GM21360 (cell line): ENCODE measurements at regions not wholly inside any gene's neighbourhood (a gene's known extent, or its start where the extent isn't known, plus 50 kb on each side); places are given as distances from the start of the nearest gene placed in this dataset.
"Not testable (repeated sequence)": the region's sequence is repeated elsewhere in the genome, so short reads cannot be mapped to it uniquely, and the experiment has no call there.

ENCODE experiments used
- ATAC-seq: cut with Tn5 transposase; IDR thresholded peaks from one replicate; pipeline ENCODE4 v1.9.1; 2021; ENCODE audit warnings: mild to moderate bottlenecking, moderate library complexity; ENCODE audit not compliant: unreplicated experiment

- not testable (repeated sequence) for ATAC-seq
Observed at GRCh38 chr1:221552792-221553191, 189.1 kb downstream of the DUSP10 start.

GRCh38 chr1:221555689-221556433, 186.0 kb downstream of the DUSP10 start:
- no peak for ATAC-seq

GRCh38 chr1:221556435-221556834, 185.5 kb downstream of the DUSP10 start:
- ATAC-seq, result no peak

GRCh38 chr1:221557013-221557412, 184.9 kb downstream of the DUSP10 start:
- no peak for ATAC-seq

- no peak for ATAC-seq
Observed at GRCh38 chr1:221558396-221558795, 183.5 kb downstream of the DUSP10 start.

- no peak for ATAC-seq
Observed at GRCh38 chr1:221559911-221560310, 182.0 kb downstream of the DUSP10 start.

GRCh38 chr1:221562542-221563475, 179.1 kb downstream of the DUSP10 start:
- ATAC-seq, result no peak

GRCh38 chr1:221563476-221563921, 178.4 kb downstream of the DUSP10 start:
- no peak for ATAC-seq

GRCh38 chr1:221564891-221565290, 177.0 kb downstream of the DUSP10 start:
- no peak for ATAC-seq

- no peak for ATAC-seq
Observed at GRCh38 chr1:221565711-221566110, 176.2 kb downstream of the DUSP10 start.

- ATAC-seq, result no peak
Observed at GRCh38 chr1:221567859-221568507, 173.9 kb downstream of the DUSP10 start.

GRCh38 chr1:221573756-221574155, 168.1 kb downstream of the DUSP10 start:
- ATAC-seq, result no peak

GRCh38 chr1:221574529-221574928, 167.4 kb downstream of the DUSP10 start:
- no peak for ATAC-seq

GRCh38 chr1:221575605-221576004, 166.3 kb downstream of the DUSP10 start:
- ATAC-seq, result no peak

GRCh38 chr1:221576268-221576667, 165.6 kb downstream of the DUSP10 start:
- no peak for ATAC-seq

- no peak for ATAC-seq
Observed at GRCh38 chr1:221583465-221583864, 158.4 kb downstream of the DUSP10 start.

- ATAC-seq, result not testable (repeated sequence)
Observed at GRCh38 chr1:221587013-221587412, 154.9 kb downstream of the DUSP10 start.

GRCh38 chr1:221591250-221591649, 150.6 kb downstream of the DUSP10 start:
- not testable (repeated sequence) for ATAC-seq

- ATAC-seq, result no peak
Observed at GRCh38 chr1:221594576-221594975, 147.3 kb downstream of the DUSP10 start.

GRCh38 chr1:221598122-221598521, 143.8 kb downstream of the DUSP10 start:
- ATAC-seq, result no peak

GRCh38 chr1:221601166-221601565, 140.7 kb downstream of the DUSP10 start:
- no peak for ATAC-seq
